HepG2 (cell line): ENCODE measurements at regions not wholly inside any gene's neighbourhood (a gene's known extent, or its start where the extent isn't known, plus 50 kb on each side); places are given as distances from the start of the nearest gene placed in this dataset.

Experiments
- ATAC-seq: fragments of 200-7000 bp; cut with Tn5 transposase; 3 replicates; pipeline ENCODE4 v1.9.1; 2020; ENCODE audit warnings: mild to moderate bottlenecking, moderate library complexity
- BruUV-seq: library from RNA; stranded (reverse); fragments of 400-500 nt; replicated peaks from 2 replicates; lab custom pipeline; 2021; lab: Mats Ljungman, UMichigan
- CTCF ChIA-PET: fragments of 300-600 bp; formaldehyde crosslinking; extraction: SDS; loops from one replicate; lab custom pipeline; 2021; ENCODE audit warnings: low total read pairs, inconsistent platforms, low intra/inter-chr PET ratio; lab: Yijun Ruan, JAX
- POLR2A ChIA-PET: fragments of 350-600 bp; sonication (Branson Sonifier 250); formaldehyde crosslinking; loops from one replicate; lab custom pipeline; 2020; ENCODE audit warnings: antibody characterized with exemption, inconsistent platforms; lab: Yijun Ruan, JAX
- DNase-seq: peaks from one replicate; pipeline ENCODE4 v3.0.0-alpha.2; 2015; ENCODE audit warnings: low spot score
- FAIRE-seq: peaks from 3 replicates; lab custom pipeline; 2011; peaks lifted over from hg19 to GRCh38; lab: Jason Lieb, UNC
- H2AFZ ChIP-seq: one replicate; pipeline ENCODE4 v1.6.1; 2011; ENCODE audit warnings: low read length, inconsistent platforms
- H3K27ac ChIP-seq: fragments of 300-600 bp; 3 replicates; pipeline ENCODE4 v1.8.0; 2011; ENCODE audit warnings: mixed run types, mild to moderate bottlenecking, mixed read lengths, low read length, inconsistent platforms; ENCODE audit not compliant: insufficient read depth; ENCODE audit errors: extremely low read length
- H3K27me3 ChIP-seq, 2 experiments: fragments of 200-600 bp in 1 of 2; 2 replicates in 1 of 2; 3 replicates in 1 of 2; pipeline versions ENCODE4 v1.6.0 to v1.8.0; 2011; ENCODE audit warnings: low read length in 2 of 2, mild to moderate bottlenecking in 2 of 2, moderate library complexity in 2 of 2, inconsistent platforms in 1 of 2; ENCODE audit not compliant: insufficient read depth in 2 of 2, control insufficient read depth in 1 of 2
- H3K36me3 ChIP-seq, 2 experiments: fragments of 200-600 bp in 1 of 2; replicated peaks in 1 of 2; 2 replicates in 1 of 2; 3 replicates in 1 of 2; pipeline versions ENCODE4 v1.5.1 to v1.8.0; 2011; ENCODE audit warnings: low read length in 2 of 2, inconsistent platforms in 1 of 2; ENCODE audit not compliant: insufficient read depth in 2 of 2, control insufficient read depth in 1 of 2
- H3K4me1 ChIP-seq: 2 replicates; pipeline ENCODE4 v1.5.1; 2012; ENCODE audit warnings: low read length, inconsistent platforms; ENCODE audit not compliant: insufficient read depth
- H3K4me2 ChIP-seq: 2 replicates; pipeline ENCODE4 v1.6.0; 2011; ENCODE audit warnings: low read depth, low read length, inconsistent platforms
- H3K4me3 ChIP-seq, 3 experiments: fragments of 200-600 bp in 1 of 3; sonication (generic), shearing (Covaris generic) in 1 of 3; replicated peaks in 1 of 3; 2 replicates each; pipeline ENCODE4 v1.5.1; 2011 to 2016; ENCODE audit warnings: low read length in 3 of 3, inconsistent platforms in 2 of 3, low read depth in 2 of 3, mild to moderate bottlenecking in 2 of 3, control low read depth in 1 of 3, mixed read lengths in 1 of 3; ENCODE audit not compliant: insufficient read depth in 1 of 3
- H3K79me2 ChIP-seq: one replicate; pipeline ENCODE4 v1.6.1; 2011; ENCODE audit warnings: low read length, inconsistent platforms; ENCODE audit not compliant: insufficient read depth
- H3K9ac ChIP-seq: 2 replicates; pipeline ENCODE4 v1.6.0; 2011; ENCODE audit warnings: mild to moderate bottlenecking, low read depth, low read length, inconsistent platforms; ENCODE audit not compliant: insufficient read depth
- H3K9me3 ChIP-seq: 2 replicates; pipeline ENCODE4 v1.5.1; 2012; ENCODE audit warnings: mild to moderate bottlenecking, low read length
- H4K20me1 ChIP-seq: 2 replicates; pipeline ENCODE4 v1.6.0; 2011; ENCODE audit warnings: inconsistent platforms, mild to moderate bottlenecking, low read length, moderate library complexity; ENCODE audit not compliant: insufficient read depth
- ATF7 ChIP-seq, 2 experiments: fragments of 450-650 bp in 1 of 2; sonication (generic) in 1 of 2; formaldehyde crosslinking in 1 of 2; IDR thresholded peaks; 2 replicates each; pipeline versions ENCODE4 v1.4.0 to v1.6.1; 2016 to 2020; ENCODE audit warnings: antibody characterized with exemption in 1 of 2, mild to moderate bottlenecking in 1 of 2, missing genetic modification reagents in 1 of 2
- HOXA9 ChIP-seq: sonication (generic); formaldehyde crosslinking; IDR thresholded peaks from 2 replicates; pipeline ENCODE4 v1.8.1; 2022; ENCODE audit warnings: missing genetic modification reagents, mild to moderate bottlenecking, moderate library complexity, borderline replicate concordance
- JDP2 ChIP-seq: sonication (generic); formaldehyde crosslinking; IDR thresholded peaks from 2 replicates; pipeline ENCODE4 v1.8.1; 2022; ENCODE audit warnings: missing genetic modification reagents, borderline replicate concordance
- MED1 ChIP-seq: sonication (generic); formaldehyde crosslinking; IDR thresholded peaks from 2 replicates; pipeline ENCODE4 v1.4.0; 2020; ENCODE audit warnings: missing genetic modification reagents
- RAD51 ChIP-seq: fragments of 450-650 bp; IDR thresholded peaks from 2 replicates; pipeline ENCODE4 v1.6.1; 2016; ENCODE audit warnings: borderline replicate concordance
- ZBTB20 ChIP-seq: sonication (generic); formaldehyde crosslinking; IDR thresholded peaks from 2 replicates; pipeline ENCODE4 v1.8.1; 2023; ENCODE audit warnings: missing genetic modification reagents, low read depth, mild to moderate bottlenecking, borderline replicate concordance
- ZC3H13 ChIP-seq: sonication (generic); formaldehyde crosslinking; IDR thresholded peaks from 2 replicates; pipeline ENCODE4 v1.8.1; 2023; ENCODE audit warnings: mild to moderate bottlenecking, missing genetic modification reagents, moderate library complexity
- ZNF136 ChIP-seq: sonication (generic); formaldehyde crosslinking; IDR thresholded peaks from 2 replicates; pipeline ENCODE4 v1.8.1; 2022; ENCODE audit warnings: low read depth, mild to moderate bottlenecking, moderate library complexity, missing genetic modification reagents
- ZNF30 ChIP-seq: sonication (generic); formaldehyde crosslinking; IDR thresholded peaks from 2 replicates; pipeline ENCODE4 v1.5.0; 2020; ENCODE audit warnings: mild to moderate bottlenecking, missing genetic modification reagents
- ZNF562 ChIP-seq: sonication (generic); formaldehyde crosslinking; IDR thresholded peaks from 2 replicates; pipeline ENCODE4 v1.8.0; 2022; ENCODE audit warnings: missing genetic modification reagents, borderline replicate concordance
- WGBS: methylation state at CpG from one replicate; pipeline ENCODE4 v1.1.6; 2017; ENCODE audit warnings: low lambda C conversion rate; 5-methylcytosine and 5-hydroxymethylcytosine counted together
- in situ Hi-C: cut with HindIII; loops from 2 replicates; pipeline ENCODE4 v1.10.0; 2017; ENCODE audit warnings: low pct_unique_long_range_greater_than_20kb; ENCODE audit not compliant: extremely low pct_ligation_motif_present
- intact Hi-C: fragments of 100-400 bp; cut with micrococcal nuclease; formaldehyde crosslinking; loops from one replicate; pipeline ENCODE4 v1.10.0; 2022; ENCODE audit not compliant: unreplicated experiment
- TF ChIP-seq, protein P1 (sequence below): sonication (generic); formaldehyde crosslinking; IDR thresholded peaks from 2 replicates; pipeline ENCODE4 v1.4.0; 2020; ENCODE audit warnings: missing genetic modification reagents
- TF ChIP-seq, protein P2 (sequence below): IDR thresholded peaks from 2 replicates; pipeline ENCODE4 v1.6.1; 2016; ENCODE audit warnings: low read depth
- TF ChIP-seq, protein P3 (sequence below): IDR thresholded peaks from 2 replicates; pipeline ENCODE4 v1.4.0; 2020; ENCODE audit warnings: mild to moderate bottlenecking, missing genetic modification reagents

DNA sequence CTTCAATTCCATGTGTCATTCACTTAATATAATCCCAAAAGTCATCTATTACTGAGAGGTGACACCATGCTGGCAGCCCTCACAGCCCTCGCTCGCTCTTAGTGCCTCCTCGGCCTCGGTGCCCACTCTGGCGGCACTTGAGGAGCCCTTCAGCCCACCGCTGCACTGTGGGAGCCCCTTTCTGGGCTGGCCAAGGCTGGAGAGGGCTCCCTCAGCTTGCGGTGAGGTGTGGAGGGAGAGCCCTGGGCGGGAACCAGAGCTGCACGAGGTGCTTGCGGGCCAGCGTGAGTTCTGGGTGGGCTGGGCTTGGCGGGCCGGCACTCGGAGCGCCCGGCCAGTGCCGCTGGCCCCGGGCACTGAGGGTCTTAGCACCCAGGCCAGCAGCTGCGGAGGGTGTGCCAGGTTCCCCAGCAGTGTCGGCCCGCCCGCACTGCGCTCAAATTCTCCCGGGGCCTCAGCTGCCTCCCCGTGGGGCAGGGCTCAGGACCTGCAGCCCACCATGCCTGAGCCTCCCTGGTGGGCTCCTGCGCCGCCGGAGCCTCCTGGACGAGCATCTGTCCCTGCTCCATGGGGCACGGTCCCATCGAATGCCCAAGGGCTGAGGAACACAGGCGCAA, 374.1 kb downstream of the ELAVL2 start:
- BruUV-seq, result no TSS peak
- H3K9ac ChIP-seq, result no peak overlapping the region
- FAIRE-seq (no peak), DNase-seq (no peak)
- ChIA-PET CTCF (no interaction called here), POLR2A (no interaction called here)
- no peaks in the 10 kb centered on the region for H3K79me2 ChIP-seq
- H3K4me2 ChIP-seq, result no peak overlapping the region
- H2AFZ ChIP-seq, result no peak overlapping the region
- no peak overlapping the region for H3K4me3 ChIP-seq
- intact Hi-C loops, result no loop called here
- H3K4me1 ChIP-seq, result no peaks in the 10 kb centered on the region
- TF ChIP-seq ZC3H13 (CRISPR knock-in tag), result no peak
- TF ChIP-seq ZNF136 (CRISPR knock-in tag), result no peak
- TF ChIP-seq JDP2 (CRISPR knock-in tag), result no peak
- TF ChIP-seq RAD51, result no peak
- TF ChIP-seq, protein P1, sequence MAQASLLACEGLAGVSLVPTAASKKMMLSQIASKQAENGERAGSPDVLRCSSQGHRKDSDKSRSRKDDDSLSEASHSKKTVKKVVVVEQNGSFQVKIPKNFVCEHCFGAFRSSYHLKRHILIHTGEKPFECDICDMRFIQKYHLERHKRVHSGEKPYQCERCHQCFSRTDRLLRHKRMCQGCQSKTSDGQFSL, result no peak
- no peak for TF ChIP-seq HOXA9 (CRISPR knock-in tag)
- no peak for TF ChIP-seq ZNF562
- TF ChIP-seq ZBTB20 (CRISPR knock-in tag), result no peak
- TF ChIP-seq, protein P2, sequence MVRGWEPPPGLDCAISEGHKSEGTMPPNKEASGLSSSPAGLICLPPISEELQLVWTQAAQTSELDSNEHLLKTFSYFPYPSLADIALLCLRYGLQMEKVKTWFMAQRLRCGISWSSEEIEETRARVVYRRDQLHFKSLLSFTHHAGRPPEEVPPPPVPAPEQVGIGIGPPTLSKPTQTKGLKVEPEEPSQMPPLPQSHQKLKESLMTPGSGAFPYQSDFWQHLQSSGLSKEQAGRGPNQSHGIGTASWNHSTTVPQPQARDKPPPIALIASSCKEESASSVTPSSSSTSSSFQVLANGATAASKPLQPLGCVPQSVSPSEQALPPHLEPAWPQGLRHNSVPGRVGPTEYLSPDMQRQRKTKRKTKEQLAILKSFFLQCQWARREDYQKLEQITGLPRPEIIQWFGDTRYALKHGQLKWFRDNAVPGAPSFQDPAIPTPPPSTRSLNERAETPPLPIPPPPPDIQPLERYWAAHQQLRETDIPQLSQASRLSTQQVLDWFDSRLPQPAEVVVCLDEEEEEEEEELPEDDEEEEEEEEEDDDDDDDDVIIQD (CRISPR knock-in tag), result no peak
- TF ChIP-seq ATF7 (IDR thresholded peaks at IDR 0.05), result no peak
- no peak for TF ChIP-seq ATF7 (CRISPR knock-in tag; IDR thresholded peaks at IDR 0.05)
- TF ChIP-seq ZNF30 (CRISPR knock-in tag), result no peak
- TF ChIP-seq, protein P3, sequence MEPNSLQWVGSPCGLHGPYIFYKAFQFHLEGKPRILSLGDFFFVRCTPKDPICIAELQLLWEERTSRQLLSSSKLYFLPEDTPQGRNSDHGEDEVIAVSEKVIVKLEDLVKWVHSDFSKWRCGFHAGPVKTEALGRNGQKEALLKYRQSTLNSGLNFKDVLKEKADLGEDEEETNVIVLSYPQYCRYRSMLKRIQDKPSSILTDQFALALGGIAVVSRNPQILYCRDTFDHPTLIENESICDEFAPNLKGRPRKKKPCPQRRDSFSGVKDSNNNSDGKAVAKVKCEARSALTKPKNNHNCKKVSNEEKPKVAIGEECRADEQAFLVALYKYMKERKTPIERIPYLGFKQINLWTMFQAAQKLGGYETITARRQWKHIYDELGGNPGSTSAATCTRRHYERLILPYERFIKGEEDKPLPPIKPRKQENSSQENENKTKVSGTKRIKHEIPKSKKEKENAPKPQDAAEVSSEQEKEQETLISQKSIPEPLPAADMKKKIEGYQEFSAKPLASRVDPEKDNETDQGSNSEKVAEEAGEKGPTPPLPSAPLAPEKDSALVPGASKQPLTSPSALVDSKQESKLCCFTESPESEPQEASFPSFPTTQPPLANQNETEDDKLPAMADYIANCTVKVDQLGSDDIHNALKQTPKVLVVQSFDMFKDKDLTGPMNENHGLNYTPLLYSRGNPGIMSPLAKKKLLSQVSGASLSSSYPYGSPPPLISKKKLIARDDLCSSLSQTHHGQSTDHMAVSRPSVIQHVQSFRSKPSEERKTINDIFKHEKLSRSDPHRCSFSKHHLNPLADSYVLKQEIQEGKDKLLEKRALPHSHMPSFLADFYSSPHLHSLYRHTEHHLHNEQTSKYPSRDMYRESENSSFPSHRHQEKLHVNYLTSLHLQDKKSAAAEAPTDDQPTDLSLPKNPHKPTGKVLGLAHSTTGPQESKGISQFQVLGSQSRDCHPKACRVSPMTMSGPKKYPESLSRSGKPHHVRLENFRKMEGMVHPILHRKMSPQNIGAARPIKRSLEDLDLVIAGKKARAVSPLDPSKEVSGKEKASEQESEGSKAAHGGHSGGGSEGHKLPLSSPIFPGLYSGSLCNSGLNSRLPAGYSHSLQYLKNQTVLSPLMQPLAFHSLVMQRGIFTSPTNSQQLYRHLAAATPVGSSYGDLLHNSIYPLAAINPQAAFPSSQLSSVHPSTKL, result no peak
- no peak for TF ChIP-seq MED1 (CRISPR knock-in tag)
- TF ChIP-seq, all 625 proteins: peak for 0
- Histone ChIP-seq H4K20me1 (no peaks in the 10 kb centered on the region), H3K27ac (no peak overlapping the region), H3K9me3 (no peaks in the 10 kb centered on the region; the same call in 1 of the 2 replicates), H3K27me3 (no peaks in the 10 kb centered on the region), H3K36me3 (no peaks in the 10 kb centered on the region)
- no peak for ATAC-seq
- in situ Hi-C loops, result no loop called here
- 35% methylated on average over 7 of the region's 32 CpGs for WGBS
